ENCODE measurements at regions not wholly inside any gene's neighbourhood (a gene's known extent, or its start where the extent isn't known, plus 50 kb on each side); places are given as distances from the start of the nearest gene placed in this dataset.

- H3K27me3 ChIP-seq (ENCODE audit: control insufficient read depth in 4 of 4, insufficient read depth in 4 of 4, low read length in 3 of 4): peaks cover 0 to 10% (median 0%) of the 10 kb centered on the region in 4 donors
- H3K27ac ChIP-seq (ENCODE audit: low read depth in 1 of 2, low read length in 2 of 2): no peak overlapping the region
- H3K4me1 ChIP-seq (ENCODE audit: control insufficient read depth in 4 of 4, insufficient read depth in 4 of 4, low read length in 3 of 4): no peaks in the 10 kb centered on the region
- H3K9ac ChIP-seq (ENCODE audit: low read depth in 1 of 2, low read length in 2 of 2): no peak overlapping the region
- no peak for DNase-seq (ENCODE audit: low spot score)
- no peak overlapping the region for H3K4me3 ChIP-seq (ENCODE audit: low read depth in 1 of 3, low read length in 3 of 3)
- WGBS: 86% methylated on average over 2 of the region's 2 CpGs
- H3K36me3 ChIP-seq (ENCODE audit: control insufficient read depth in 4 of 4, insufficient read depth in 3 of 4, low read depth in 1 of 4, low read length in 3 of 4): no peaks in the 10 kb centered on the region
- no peaks in the 10 kb centered on the region for H3K9me3 ChIP-seq (ENCODE audit: control insufficient read depth in 4 of 4, low read length in 3 of 4)
- TF ChIP-seq, protein P1, sequence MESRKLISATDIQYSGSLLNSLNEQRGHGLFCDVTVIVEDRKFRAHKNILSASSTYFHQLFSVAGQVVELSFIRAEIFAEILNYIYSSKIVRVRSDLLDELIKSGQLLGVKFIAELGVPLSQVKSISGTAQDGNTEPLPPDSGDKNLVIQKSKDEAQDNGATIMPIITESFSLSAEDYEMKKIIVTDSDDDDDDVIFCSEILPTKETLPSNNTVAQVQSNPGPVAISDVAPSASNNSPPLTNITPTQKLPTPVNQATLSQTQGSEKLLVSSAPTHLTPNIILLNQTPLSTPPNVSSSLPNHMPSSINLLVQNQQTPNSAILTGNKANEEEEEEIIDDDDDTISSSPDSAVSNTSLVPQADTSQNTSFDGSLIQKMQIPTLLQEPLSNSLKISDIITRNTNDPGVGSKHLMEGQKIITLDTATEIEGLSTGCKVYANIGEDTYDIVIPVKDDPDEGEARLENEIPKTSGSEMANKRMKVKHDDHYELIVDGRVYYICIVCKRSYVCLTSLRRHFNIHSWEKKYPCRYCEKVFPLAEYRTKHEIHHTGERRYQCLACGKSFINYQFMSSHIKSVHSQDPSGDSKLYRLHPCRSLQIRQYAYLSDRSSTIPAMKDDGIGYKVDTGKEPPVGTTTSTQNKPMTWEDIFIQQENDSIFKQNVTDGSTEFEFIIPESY (IDR thresholded peaks at IDR 0.05): no peak
- TF ChIP-seq FOXA2 (IDR thresholded peaks at IDR 0.05): no peak
- no peak for TF ChIP-seq MAX (IDR thresholded peaks at IDR 0.05)
- TF ChIP-seq RXRA (IDR thresholded peaks at IDR 0.05): no peak
- TF ChIP-seq TAF1 (conservative IDR thresholded peaks at IDR 0.05): no peak
Observed at GRCh38 chr13:91145571-91146205, 201.8 kb upstream of the MIR17HG start.

DNA sequence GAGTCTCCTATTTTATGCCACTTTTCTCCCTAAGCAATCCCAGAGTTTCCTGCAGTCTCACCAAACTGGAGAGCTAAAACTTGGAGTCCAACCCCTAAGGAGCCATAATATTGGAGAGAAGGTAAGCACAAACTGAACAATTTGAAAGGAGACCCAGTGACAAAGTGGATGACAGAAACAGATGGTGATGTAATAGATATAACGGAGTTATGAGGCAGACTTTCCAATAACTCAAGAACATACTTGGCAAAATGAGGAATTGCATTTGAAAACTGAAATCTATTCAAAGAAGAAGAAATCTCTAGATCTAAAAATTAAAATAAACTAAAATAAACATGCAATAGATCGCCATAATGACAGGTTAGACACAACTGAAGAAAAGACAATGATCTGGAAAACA lies 200.9 kb upstream of the MIR17HG start:
- H3K9ac ChIP-seq (ENCODE audit: low read depth in 1 of 2, low read length in 2 of 2): no peak overlapping the region
- 78% methylated on average over 2 of the region's 2 CpGs for whole genome bisulfite sequencing
- DNase-seq (ENCODE audit: low spot score): no peak
- TF ChIP-seq HNF4G (IDR thresholded peaks at IDR 0.05) (no peak), RXRA (IDR thresholded peaks at IDR 0.05) (no peak), FOXA2 (IDR thresholded peaks at IDR 0.05) (no peak), YY1 (IDR thresholded peaks at IDR 0.05) (no peak), MAX (IDR thresholded peaks at IDR 0.05) (no peak), RAD21 (IDR thresholded peaks at IDR 0.05) (no peak), GABPA (IDR thresholded peaks at IDR 0.05 in 1 of 2, conservative IDR thresholded peaks at IDR 0.05 in 1 of 2) (no peak), HNF4A (conservative IDR thresholded peaks at IDR 0.05) (no peak)
- TF ChIP-seq, protein P2, sequence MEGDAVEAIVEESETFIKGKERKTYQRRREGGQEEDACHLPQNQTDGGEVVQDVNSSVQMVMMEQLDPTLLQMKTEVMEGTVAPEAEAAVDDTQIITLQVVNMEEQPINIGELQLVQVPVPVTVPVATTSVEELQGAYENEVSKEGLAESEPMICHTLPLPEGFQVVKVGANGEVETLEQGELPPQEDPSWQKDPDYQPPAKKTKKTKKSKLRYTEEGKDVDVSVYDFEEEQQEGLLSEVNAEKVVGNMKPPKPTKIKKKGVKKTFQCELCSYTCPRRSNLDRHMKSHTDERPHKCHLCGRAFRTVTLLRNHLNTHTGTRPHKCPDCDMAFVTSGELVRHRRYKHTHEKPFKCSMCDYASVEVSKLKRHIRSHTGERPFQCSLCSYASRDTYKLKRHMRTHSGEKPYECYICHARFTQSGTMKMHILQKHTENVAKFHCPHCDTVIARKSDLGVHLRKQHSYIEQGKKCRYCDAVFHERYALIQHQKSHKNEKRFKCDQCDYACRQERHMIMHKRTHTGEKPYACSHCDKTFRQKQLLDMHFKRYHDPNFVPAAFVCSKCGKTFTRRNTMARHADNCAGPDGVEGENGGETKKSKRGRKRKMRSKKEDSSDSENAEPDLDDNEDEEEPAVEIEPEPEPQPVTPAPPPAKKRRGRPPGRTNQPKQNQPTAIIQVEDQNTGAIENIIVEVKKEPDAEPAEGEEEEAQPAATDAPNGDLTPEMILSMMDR (IDR thresholded peaks at IDR 0.05; ENCODE audit: low read depth, low read length, missing input control): no peak
- no peak overlapping the region for H3K4me3 ChIP-seq (ENCODE audit: low read depth in 1 of 3, low read length in 3 of 3)
- no peak overlapping the region for H3K27ac ChIP-seq (ENCODE audit: low read depth in 1 of 2, low read length in 2 of 2)
- H3K36me3 ChIP-seq (ENCODE audit: control insufficient read depth in 4 of 4, insufficient read depth in 3 of 4, low read depth in 1 of 4, low read length in 3 of 4): no peaks in the 10 kb centered on the region
- H3K9me3 ChIP-seq (ENCODE audit: control insufficient read depth in 4 of 4, low read length in 3 of 4): no peaks in the 10 kb centered on the region
- no peaks in the 10 kb centered on the region for H3K4me1 ChIP-seq (ENCODE audit: control insufficient read depth in 4 of 4, insufficient read depth in 4 of 4, low read length in 3 of 4)
- H3K27me3 ChIP-seq (ENCODE audit: control insufficient read depth in 4 of 4, insufficient read depth in 4 of 4, low read length in 3 of 4): peaks cover 0 to 6% (median 0%) of the 10 kb centered on the region in 4 donors

DNA sequence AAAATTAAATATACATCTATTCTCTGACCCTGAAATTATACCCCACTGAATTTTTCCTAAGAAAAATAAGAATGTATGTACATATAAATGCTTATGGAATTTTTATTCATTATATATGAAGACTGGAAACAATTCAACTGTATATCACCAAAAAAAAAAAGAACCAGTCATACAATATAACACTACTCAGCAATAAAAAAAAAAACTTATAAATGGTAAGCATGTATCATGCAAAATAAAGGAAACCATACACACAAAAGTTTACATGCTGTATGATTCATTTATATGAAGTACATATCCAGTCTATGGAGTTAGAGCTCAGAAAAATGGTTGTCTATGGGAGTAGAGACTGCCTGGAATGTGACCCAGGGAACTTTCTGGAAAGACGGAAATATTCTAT lies 199.4 kb upstream of the MIR17HG start:
- H3K9me3 ChIP-seq (ENCODE audit: control insufficient read depth in 4 of 4, low read length in 3 of 4): no peaks in the 10 kb centered on the region
- H3K27me3 ChIP-seq (ENCODE audit: control insufficient read depth in 4 of 4, insufficient read depth in 4 of 4, low read length in 3 of 4): peaks cover 0 to 6% (median 0%) of the 10 kb centered on the region in 4 donors
- H3K36me3 ChIP-seq (ENCODE audit: control insufficient read depth in 4 of 4, insufficient read depth in 3 of 4, low read depth in 1 of 4, low read length in 3 of 4): no peaks in the 10 kb centered on the region
- no peak overlapping the region for H3K9ac ChIP-seq (ENCODE audit: low read depth in 1 of 2, low read length in 2 of 2)
- no peaks in the 10 kb centered on the region for H3K4me1 ChIP-seq (ENCODE audit: control insufficient read depth in 4 of 4, insufficient read depth in 4 of 4, low read length in 3 of 4)
- no peak overlapping the region for H3K4me3 ChIP-seq (ENCODE audit: low read depth in 1 of 3, low read length in 3 of 3)
- DNase-seq (ENCODE audit: low spot score): no peak
- 76% methylated on average over 1 of the region's 1 CpG for WGBS
- no peak overlapping the region for H3K27ac ChIP-seq (ENCODE audit: low read depth in 1 of 2, low read length in 2 of 2)
- TF ChIP-seq TAF1 (conservative IDR thresholded peaks at IDR 0.05): no peak
- no peak for TF ChIP-seq EGR1 (IDR thresholded peaks at IDR 0.05; ENCODE audit: low read depth in 2 of 2)
- TF ChIP-seq, protein P2 (IDR thresholded peaks at IDR 0.05; ENCODE audit: low read depth, low read length, missing input control): no peak
- no peak for TF ChIP-seq SP1 (IDR thresholded peaks at IDR 0.05)
- TF ChIP-seq FOXA1 (IDR thresholded peaks at IDR 0.05): no peak
- TF ChIP-seq, protein P3, sequence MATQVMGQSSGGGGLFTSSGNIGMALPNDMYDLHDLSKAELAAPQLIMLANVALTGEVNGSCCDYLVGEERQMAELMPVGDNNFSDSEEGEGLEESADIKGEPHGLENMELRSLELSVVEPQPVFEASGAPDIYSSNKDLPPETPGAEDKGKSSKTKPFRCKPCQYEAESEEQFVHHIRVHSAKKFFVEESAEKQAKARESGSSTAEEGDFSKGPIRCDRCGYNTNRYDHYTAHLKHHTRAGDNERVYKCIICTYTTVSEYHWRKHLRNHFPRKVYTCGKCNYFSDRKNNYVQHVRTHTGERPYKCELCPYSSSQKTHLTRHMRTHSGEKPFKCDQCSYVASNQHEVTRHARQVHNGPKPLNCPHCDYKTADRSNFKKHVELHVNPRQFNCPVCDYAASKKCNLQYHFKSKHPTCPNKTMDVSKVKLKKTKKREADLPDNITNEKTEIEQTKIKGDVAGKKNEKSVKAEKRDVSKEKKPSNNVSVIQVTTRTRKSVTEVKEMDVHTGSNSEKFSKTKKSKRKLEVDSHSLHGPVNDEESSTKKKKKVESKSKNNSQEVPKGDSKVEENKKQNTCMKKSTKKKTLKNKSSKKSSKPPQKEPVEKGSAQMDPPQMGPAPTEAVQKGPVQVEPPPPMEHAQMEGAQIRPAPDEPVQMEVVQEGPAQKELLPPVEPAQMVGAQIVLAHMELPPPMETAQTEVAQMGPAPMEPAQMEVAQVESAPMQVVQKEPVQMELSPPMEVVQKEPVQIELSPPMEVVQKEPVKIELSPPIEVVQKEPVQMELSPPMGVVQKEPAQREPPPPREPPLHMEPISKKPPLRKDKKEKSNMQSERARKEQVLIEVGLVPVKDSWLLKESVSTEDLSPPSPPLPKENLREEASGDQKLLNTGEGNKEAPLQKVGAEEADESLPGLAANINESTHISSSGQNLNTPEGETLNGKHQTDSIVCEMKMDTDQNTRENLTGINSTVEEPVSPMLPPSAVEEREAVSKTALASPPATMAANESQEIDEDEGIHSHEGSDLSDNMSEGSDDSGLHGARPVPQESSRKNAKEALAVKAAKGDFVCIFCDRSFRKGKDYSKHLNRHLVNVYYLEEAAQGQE (IDR thresholded peaks at IDR 0.05): no peak
- no peak for TF ChIP-seq GABPA (IDR thresholded peaks at IDR 0.05 in 1 of 2, conservative IDR thresholded peaks at IDR 0.05 in 1 of 2)
- TF ChIP-seq JUND (IDR thresholded peaks at IDR 0.05): no peak
- TF ChIP-seq FOXA2 (IDR thresholded peaks at IDR 0.05): no peak
- no peak for TF ChIP-seq RAD21 (IDR thresholded peaks at IDR 0.05)
- no peak for TF ChIP-seq NR2F2 (IDR thresholded peaks at IDR 0.05)
- no peak for TF ChIP-seq YY1 (IDR thresholded peaks at IDR 0.05)

All from liver (tissue), 8 donors.